Suprapubic skin (tissue), 4 donors: ENCODE measurements at regions not wholly inside any gene's neighbourhood (a gene's known extent, or its start where the extent isn't known, plus 50 kb on each side); places are given as distances from the start of the nearest gene placed in this dataset.

Experiments used
- POLR2A ChIP-seq, 2 donors: fragments of 450-650 bp; IDR thresholded peaks; one replicate each; pipeline ENCODE4 v1.6.1; 2017; ENCODE audit warnings: antibody characterized with exemption in 2 of 2, mild to moderate bottlenecking in 2 of 2, moderate library complexity in 2 of 2
- POLR2AphosphoS5 ChIP-seq, 3 donors: sonication (generic); formaldehyde crosslinking; IDR thresholded peaks; one replicate each; pipeline ENCODE4 v1.6.1; 2017; ENCODE audit warnings: antibody characterized with exemption in 3 of 3
- TF ChIP-seq, protein P1 (sequence below), 2 donors: fragments of 200-600 bp in 1 of 2; fragments of 450-650 bp in 1 of 2; sonication (generic) in 1 of 2; IDR thresholded peaks; one replicate each; pipeline ENCODE4 v1.5.1; 2016 to 2019; ENCODE audit warnings: antibody characterized with exemption in 2 of 2, mild to moderate bottlenecking in 1 of 2, moderate library complexity in 1 of 2

DNA sequence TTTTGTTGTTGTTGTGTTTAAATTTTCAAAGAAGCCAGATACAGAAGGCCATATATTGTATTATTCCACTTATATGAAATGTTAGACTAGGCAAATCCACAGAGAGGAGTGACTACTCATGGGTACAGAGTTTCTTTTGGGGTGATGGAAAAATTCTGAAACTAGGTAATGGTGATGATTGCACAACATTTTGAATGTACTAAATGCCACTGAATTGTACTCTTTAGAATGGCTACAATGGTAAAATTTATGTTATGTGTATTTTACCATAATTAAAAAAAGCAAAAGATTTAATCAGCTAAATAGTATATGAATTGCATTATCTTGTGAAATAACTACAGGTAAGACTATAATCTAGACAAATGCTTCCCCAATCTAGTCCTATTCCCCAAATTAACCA lies 733.6 kb upstream of the TMEM132C start:
- TF ChIP-seq, protein P1, sequence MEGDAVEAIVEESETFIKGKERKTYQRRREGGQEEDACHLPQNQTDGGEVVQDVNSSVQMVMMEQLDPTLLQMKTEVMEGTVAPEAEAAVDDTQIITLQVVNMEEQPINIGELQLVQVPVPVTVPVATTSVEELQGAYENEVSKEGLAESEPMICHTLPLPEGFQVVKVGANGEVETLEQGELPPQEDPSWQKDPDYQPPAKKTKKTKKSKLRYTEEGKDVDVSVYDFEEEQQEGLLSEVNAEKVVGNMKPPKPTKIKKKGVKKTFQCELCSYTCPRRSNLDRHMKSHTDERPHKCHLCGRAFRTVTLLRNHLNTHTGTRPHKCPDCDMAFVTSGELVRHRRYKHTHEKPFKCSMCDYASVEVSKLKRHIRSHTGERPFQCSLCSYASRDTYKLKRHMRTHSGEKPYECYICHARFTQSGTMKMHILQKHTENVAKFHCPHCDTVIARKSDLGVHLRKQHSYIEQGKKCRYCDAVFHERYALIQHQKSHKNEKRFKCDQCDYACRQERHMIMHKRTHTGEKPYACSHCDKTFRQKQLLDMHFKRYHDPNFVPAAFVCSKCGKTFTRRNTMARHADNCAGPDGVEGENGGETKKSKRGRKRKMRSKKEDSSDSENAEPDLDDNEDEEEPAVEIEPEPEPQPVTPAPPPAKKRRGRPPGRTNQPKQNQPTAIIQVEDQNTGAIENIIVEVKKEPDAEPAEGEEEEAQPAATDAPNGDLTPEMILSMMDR (IDR thresholded peaks at IDR 0.05), result no peak
- TF ChIP-seq POLR2AphosphoS5 (IDR thresholded peaks at IDR 0.05) (no peak), POLR2A (IDR thresholded peaks at IDR 0.05) (no peak)
